HCT116 (cell line): ENCODE measurements at regions not wholly inside any gene's neighbourhood (a gene's known extent, or its start where the extent isn't known, plus 50 kb on each side); places are given as distances from the start of the nearest gene placed in this dataset.

Experiments used
- ATAC-seq: fragments of 200-7000 bp; cut with Tn5 transposase; 2 replicates; pipeline ENCODE4 v1.9.1; 2020; ENCODE audit warnings: mild to moderate bottlenecking, moderate library complexity
- BruUV-seq: library from RNA; stranded (reverse); fragments of 400-500 nt; replicated peaks from 2 replicates; lab custom pipeline; 2021; lab: Mats Ljungman, UMichigan
- CTCF ChIA-PET: fragments of 300-600 bp; sonication (Branson Sonifier 250); formaldehyde crosslinking; loops from one replicate; lab custom pipeline; 2021; ENCODE audit warnings: antibody characterized with exemption; lab: Charles Lee
- POLR2A ChIA-PET: fragments of 300-600, 350-600 bp; sonication (Branson Sonifier 250); formaldehyde crosslinking; loops from one replicate; lab custom pipeline; 2021; ENCODE audit warnings: antibody characterized with exemption; lab: Charles Lee
- RAD21 ChIA-PET, 2 experiments: fragments of 300-600 bp; sonication (Branson Sonifier 250); formaldehyde crosslinking; loops; one replicate each; lab custom pipeline; 2023; ENCODE audit warnings: low total read pairs in 2 of 2; ENCODE audit not compliant: uncharacterized antibody in 2 of 2, unreplicated experiment in 2 of 2, low non-redundant PET in 1 of 2; lab: Charles Lee
- DNase-seq: peaks from one replicate; pipeline ENCODE4 v3.0.0-alpha.2; 2010; ENCODE audit warnings: low read depth, low spot score
- H2AFZ ChIP-seq: fragments of 200-600 bp; shearing (Covaris generic), sonication (generic); 2 replicates; pipeline ENCODE4 v1.6.1; 2017; ENCODE audit warnings: low read depth, mixed run types, mixed read lengths, antibody characterized with exemption, low read length; ENCODE audit not compliant: poor library complexity, severe bottlenecking
- H3K27ac ChIP-seq: 2 replicates; pipeline ENCODE4 v1.5.1; 2012; ENCODE audit warnings: low read depth, low read length
- H3K27me3 ChIP-seq: fragments of 200-600 bp; sonication (generic); 2 replicates; pipeline ENCODE4 v1.6.1; 2016; ENCODE audit warnings: mixed run types, low read length, mixed read lengths; ENCODE audit not compliant: insufficient read depth
- H3K36me3 ChIP-seq, 2 experiments: fragments of 200-500 bp in 1 of 2; fragments of 200-600 bp in 1 of 2; sonication (Bioruptor generic) in 1 of 2; sonication (generic) in 1 of 2; 2 replicates each; pipeline versions ENCODE4 v1.5.1 to v1.6.1; 2014 to 2016; ENCODE audit warnings: low read length in 2 of 2, inconsistent platforms in 1 of 2, mixed read lengths in 1 of 2, mixed run types in 1 of 2; ENCODE audit not compliant: insufficient read depth in 2 of 2, control insufficient read depth in 1 of 2
- H3K4me1 ChIP-seq, 2 experiments: fragments of 200-600 bp in 1 of 2; sonication (generic) in 1 of 2; 2 replicates each; pipeline versions ENCODE4 v1.5.1 to v1.6.1; 2012 to 2017; ENCODE audit warnings: low read length in 2 of 2, inconsistent platforms in 1 of 2, mild to moderate bottlenecking in 1 of 2, mixed read lengths in 1 of 2, mixed run types in 1 of 2, moderate library complexity in 1 of 2; ENCODE audit not compliant: insufficient read depth in 2 of 2, control insufficient read depth in 1 of 2
- H3K4me2 ChIP-seq: fragments of 200-600 bp; sonication (generic); 2 replicates; pipeline ENCODE4 v1.6.1; 2017; ENCODE audit warnings: mixed run types, low read length, mixed read lengths
- H3K4me3 ChIP-seq, 2 experiments: fragments of 200-600 bp in 1 of 2; sonication (generic) in 1 of 2; replicated peaks in 1 of 2; 2 replicates each; pipeline ENCODE4 v1.5.1; 2011 to 2016; ENCODE audit warnings: low read length in 2 of 2, control low read depth in 1 of 2, low read depth in 1 of 2, mild to moderate bottlenecking in 1 of 2, mixed read lengths in 1 of 2, mixed run types in 1 of 2
- H3K79me2 ChIP-seq: fragments of 200-600 bp; sonication (generic); 2 replicates; pipeline ENCODE4 v1.6.1; 2017; ENCODE audit warnings: mild to moderate bottlenecking, mixed run types, low read length, moderate library complexity, mixed read lengths; ENCODE audit not compliant: insufficient read depth
- H3K9ac ChIP-seq: fragments of 200-600 bp; sonication (generic); 2 replicates; pipeline ENCODE4 v1.6.1; 2016; ENCODE audit warnings: low read length, mixed read lengths
- H3K9me2 ChIP-seq: fragments of 200-600 bp; sonication (generic), shearing (Covaris generic); 2 replicates; pipeline ENCODE4 v1.6.1; 2017; ENCODE audit warnings: mixed run types, mild to moderate bottlenecking, moderate library complexity; ENCODE audit not compliant: insufficient read depth
- H3K9me3 ChIP-seq, 2 experiments: fragments of 200-500 bp in 1 of 2; fragments of 200-600 bp in 1 of 2; sonication (Bioruptor generic) in 1 of 2; sonication (generic) in 1 of 2; 2 replicates each; pipeline ENCODE4 v1.6.1; 2014 to 2017; ENCODE audit warnings: low read length in 2 of 2, mixed read lengths in 2 of 2, inconsistent platforms in 1 of 2, low read depth in 1 of 2, mild to moderate bottlenecking in 1 of 2, mixed run types in 1 of 2, moderate library complexity in 1 of 2; ENCODE audit not compliant: control insufficient read depth in 1 of 2, insufficient read depth in 1 of 2
- H4K20me1 ChIP-seq: fragments of 200-600 bp; sonication (generic), shearing (Covaris generic); 2 replicates; pipeline ENCODE4 v1.6.1; 2017; ENCODE audit warnings: mixed run types, mild to moderate bottlenecking, moderate library complexity; ENCODE audit not compliant: insufficient read depth
- EGR1 ChIP-seq: IDR thresholded peaks from 2 replicates; pipeline ENCODE4 v1.6.1; 2012; ENCODE audit warnings: low read depth
- FOSL1 ChIP-seq: IDR thresholded peaks from 2 replicates; pipeline ENCODE4 v1.6.1; 2012; ENCODE audit warnings: low read depth
- JUND ChIP-seq: IDR thresholded peaks from 2 replicates; pipeline ENCODE4 v1.6.1; 2012
- MAX ChIP-seq: IDR thresholded peaks from 2 replicates; pipeline ENCODE4 v1.6.1; 2012
- POLR2A ChIP-seq: IDR thresholded peaks from 2 replicates; pipeline ENCODE4 v1.7.0; 2011; ENCODE audit warnings: borderline replicate concordance; ENCODE audit not compliant: insufficient read depth, insufficient read length; ENCODE audit errors: extremely low read depth
- POLR2AphosphoS5 ChIP-seq: IDR thresholded peaks from 2 replicates; pipeline ENCODE4 v1.6.1; 2011; ENCODE audit warnings: mild to moderate bottlenecking, low read depth, low read length, moderate library complexity
- RAD21 ChIP-seq: IDR thresholded peaks from 2 replicates; pipeline ENCODE4 v1.6.1; 2012; ENCODE audit warnings: low read depth, mild to moderate bottlenecking
- SP1 ChIP-seq: IDR thresholded peaks from 2 replicates; pipeline ENCODE4 v1.6.1; 2012; ENCODE audit warnings: low read depth
- SRF ChIP-seq: IDR thresholded peaks from 2 replicates; pipeline ENCODE4 v1.6.1; 2012; ENCODE audit warnings: low read depth
- ZBTB33 ChIP-seq: IDR thresholded peaks from 2 replicates; pipeline ENCODE4 v1.6.1; 2011; ENCODE audit warnings: mild to moderate bottlenecking, low read length, moderate library complexity; ENCODE audit not compliant: insufficient replicate concordance; ENCODE audit errors: extremely low read depth
- ZNF274 ChIP-seq: fragments of 200-500 bp; sonication (Bioruptor generic); IDR thresholded peaks from 2 replicates; pipeline ENCODE4 v1.6.1; 2014; ENCODE audit warnings: mild to moderate bottlenecking, low read depth, low read length, inconsistent platforms
- intact Hi-C: fragments of 100-400 bp; cut with micrococcal nuclease; formaldehyde crosslinking; loops from 2 replicates; pipeline ENCODE4 v1.10.0; 2022
- TF ChIP-seq, protein P1 (sequence below): IDR thresholded peaks from 2 replicates; pipeline ENCODE4 v1.6.1; 2012
- TF ChIP-seq, protein P2 (sequence below): IDR thresholded peaks from 2 replicates; pipeline ENCODE4 v1.6.1; 2012; ENCODE audit warnings: low read depth

DNA sequence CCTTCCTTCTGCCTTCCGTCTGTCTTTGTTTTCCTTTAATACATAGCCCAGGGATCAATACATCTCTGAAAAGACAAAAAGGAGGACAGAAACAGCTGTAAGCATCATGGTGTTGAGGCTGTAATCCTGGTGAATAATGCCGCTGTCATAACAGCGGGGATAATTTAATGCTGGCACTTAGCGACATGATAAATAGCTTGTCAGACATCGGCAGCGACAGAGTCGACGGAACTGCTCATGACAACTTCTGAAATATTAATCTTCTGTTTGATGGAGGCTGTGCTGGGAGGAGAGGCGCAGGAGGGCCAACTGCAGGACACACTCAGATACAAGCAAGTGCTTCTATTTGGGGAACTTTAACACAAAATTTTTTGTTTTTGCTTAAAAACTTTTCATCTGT, 602.2 kb downstream of the GALR1 start:
- Histone ChIP-seq H3K27me3 (no peaks in the 10 kb centered on the region), H3K4me2 (no peak overlapping the region), H3K9ac (no peak overlapping the region), H3K9me3 (peaks cover 11 to 20% of the 10 kb centered on the region in 2 experiments; a peak in 2 of 4 replicates), H3K9me2 (no peaks in the 10 kb centered on the region), H3K36me3 (no peaks in the 10 kb centered on the region), H3K4me3 (no peak overlapping the region), H4K20me1 (no peaks in the 10 kb centered on the region), H3K79me2 (no peaks in the 10 kb centered on the region), H2AFZ (no peak overlapping the region), H3K27ac (no peak overlapping the region), H3K4me1 (no peaks in the 10 kb centered on the region)
- no TSS peak for BruUV-seq
- CTCF ChIA-PET = no interaction called here
- DNase-seq (no peak), ATAC-seq (no peak)
- intact Hi-C loops = no loop called here
- POLR2A ChIA-PET = no interaction called here
- TF ChIP-seq MAX = no peak
- TF ChIP-seq POLR2A = no peak
- TF ChIP-seq, protein P1, sequence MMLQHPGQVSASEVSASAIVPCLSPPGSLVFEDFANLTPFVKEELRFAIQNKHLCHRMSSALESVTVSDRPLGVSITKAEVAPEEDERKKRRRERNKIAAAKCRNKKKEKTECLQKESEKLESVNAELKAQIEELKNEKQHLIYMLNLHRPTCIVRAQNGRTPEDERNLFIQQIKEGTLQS = no peak
- TF ChIP-seq, protein P2, sequence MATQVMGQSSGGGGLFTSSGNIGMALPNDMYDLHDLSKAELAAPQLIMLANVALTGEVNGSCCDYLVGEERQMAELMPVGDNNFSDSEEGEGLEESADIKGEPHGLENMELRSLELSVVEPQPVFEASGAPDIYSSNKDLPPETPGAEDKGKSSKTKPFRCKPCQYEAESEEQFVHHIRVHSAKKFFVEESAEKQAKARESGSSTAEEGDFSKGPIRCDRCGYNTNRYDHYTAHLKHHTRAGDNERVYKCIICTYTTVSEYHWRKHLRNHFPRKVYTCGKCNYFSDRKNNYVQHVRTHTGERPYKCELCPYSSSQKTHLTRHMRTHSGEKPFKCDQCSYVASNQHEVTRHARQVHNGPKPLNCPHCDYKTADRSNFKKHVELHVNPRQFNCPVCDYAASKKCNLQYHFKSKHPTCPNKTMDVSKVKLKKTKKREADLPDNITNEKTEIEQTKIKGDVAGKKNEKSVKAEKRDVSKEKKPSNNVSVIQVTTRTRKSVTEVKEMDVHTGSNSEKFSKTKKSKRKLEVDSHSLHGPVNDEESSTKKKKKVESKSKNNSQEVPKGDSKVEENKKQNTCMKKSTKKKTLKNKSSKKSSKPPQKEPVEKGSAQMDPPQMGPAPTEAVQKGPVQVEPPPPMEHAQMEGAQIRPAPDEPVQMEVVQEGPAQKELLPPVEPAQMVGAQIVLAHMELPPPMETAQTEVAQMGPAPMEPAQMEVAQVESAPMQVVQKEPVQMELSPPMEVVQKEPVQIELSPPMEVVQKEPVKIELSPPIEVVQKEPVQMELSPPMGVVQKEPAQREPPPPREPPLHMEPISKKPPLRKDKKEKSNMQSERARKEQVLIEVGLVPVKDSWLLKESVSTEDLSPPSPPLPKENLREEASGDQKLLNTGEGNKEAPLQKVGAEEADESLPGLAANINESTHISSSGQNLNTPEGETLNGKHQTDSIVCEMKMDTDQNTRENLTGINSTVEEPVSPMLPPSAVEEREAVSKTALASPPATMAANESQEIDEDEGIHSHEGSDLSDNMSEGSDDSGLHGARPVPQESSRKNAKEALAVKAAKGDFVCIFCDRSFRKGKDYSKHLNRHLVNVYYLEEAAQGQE = no peak
- TF ChIP-seq SP1 = no peak
- TF ChIP-seq ZBTB33 = no peak
- no peak for TF ChIP-seq RAD21
- TF ChIP-seq POLR2AphosphoS5 = no peak
- TF ChIP-seq SRF = no peak
- TF ChIP-seq FOSL1 = no peak
- no peak for TF ChIP-seq EGR1
- no peak for TF ChIP-seq JUND
- no peak for TF ChIP-seq ZNF274
- RAD21 ChIA-PET = no interaction called here
